Epithelial cell of esophagus (primary cell): ENCODE measurements at regions not wholly inside any gene's neighbourhood (a gene's known extent, or its start where the extent isn't known, plus 50 kb on each side); places are given as distances from the start of the nearest gene placed in this dataset.

Experiments
- DNase-seq: peaks from one replicate; pipeline ENCODE4 v3.0.0; 2010; ENCODE audit warnings: low read depth
- H3K4me3 ChIP-seq: 2 replicates; pipeline ENCODE4 v1.5.1; 2011; ENCODE audit warnings: mild to moderate bottlenecking, low read length, control low read depth
- CTCF ChIP-seq: IDR thresholded peaks from 2 replicates; pipeline ENCODE4 v1.5.1; 2011; ENCODE audit warnings: low read depth, mild to moderate bottlenecking, low read length, control low read depth, inconsistent platforms; ENCODE audit not compliant: insufficient read depth; ENCODE audit errors: missing control alignments

GRCh38 chr11:41878095-41878494, 418.6 kb upstream of the LRRC4C start:
- peak; percentile 56 for DNase-seq
- H3K4me3 ChIP-seq: no peak overlapping the region
- no peak for TF ChIP-seq CTCF

GRCh38 chr11:41879214-41879613, 419.8 kb upstream of the LRRC4C start:
- no peak overlapping the region for H3K4me3 ChIP-seq
- no peak for TF ChIP-seq CTCF
- peak; percentile 31 for DNase-seq

- DNase-seq: no peak
- no peak overlapping the region for H3K4me3 ChIP-seq
- TF ChIP-seq CTCF: no peak
Measured at GRCh38 chr11:41895081-41895480, 435.6 kb upstream of the LRRC4C start.

- no peak overlapping the region for H3K4me3 ChIP-seq
- TF ChIP-seq CTCF: no peak
- no peak for DNase-seq
Measured at GRCh38 chr11:41897991-41898390, 438.5 kb upstream of the LRRC4C start.

- H3K4me3 ChIP-seq: no peak overlapping the region
- TF ChIP-seq CTCF: no peak
- DNase-seq: no peak
Measured at GRCh38 chr11:41917900-41918299, 458.4 kb upstream of the LRRC4C start.

- no peak overlapping the region for H3K4me3 ChIP-seq
- no peak for TF ChIP-seq CTCF
- no peak for DNase-seq
Measured at GRCh38 chr11:41920374-41920773, 460.9 kb upstream of the LRRC4C start.

- DNase-seq: no peak
- no peak for TF ChIP-seq CTCF
- H3K4me3 ChIP-seq: no peak overlapping the region
Measured at GRCh38 chr11:41921746-41922390, 462.4 kb upstream of the LRRC4C start.
